CD14-positive monocyte (primary cell): ENCODE measurements at regions not wholly inside any gene's neighbourhood (a gene's known extent, or its start where the extent isn't known, plus 50 kb on each side); places are given as distances from the start of the nearest gene placed in this dataset.

Experiments
- DNase-seq, 3 donors: peaks; one replicate each; pipeline ENCODE4 v3.0.0-alpha.2; 2011 to 2022
- H2AFZ ChIP-seq: 2 replicates; pipeline ENCODE4 v1.6.0; 2012; ENCODE audit warnings: mild to moderate bottlenecking, low read depth, low read length, inconsistent platforms; ENCODE audit not compliant: insufficient read depth, poor library complexity, severe bottlenecking
- H3K27ac ChIP-seq, 2 donors: 1 replicate in 1 of 2; 2 replicates in 1 of 2; pipeline ENCODE4 v1.5.1; 2012 to 2013; ENCODE audit warnings: low read length in 2 of 2, control low read depth in 1 of 2, inconsistent platforms in 1 of 2, low read depth in 1 of 2, mild to moderate bottlenecking in 1 of 2
- H3K27me3 ChIP-seq, 2 donors: one replicate each; pipeline versions ENCODE4 v1.6.0 to v1.6.1; 2011 to 2013; ENCODE audit warnings: low read length in 2 of 2; ENCODE audit not compliant: control insufficient read depth in 2 of 2, insufficient read depth in 2 of 2
- H3K36me3 ChIP-seq, 2 donors: replicated peaks in 1 of 2; 1 replicate in 1 of 2; 2 replicates in 1 of 2; pipeline versions ENCODE4 v1.5.1 to v1.6.1; 2012 to 2013; ENCODE audit warnings: low read length in 2 of 2, control low read depth in 1 of 2, inconsistent platforms in 1 of 2, mild to moderate bottlenecking in 1 of 2; ENCODE audit not compliant: insufficient read depth in 2 of 2, control insufficient read depth in 1 of 2
- H3K4me1 ChIP-seq, 2 donors: 1 replicate in 1 of 2; 2 replicates in 1 of 2; pipeline versions ENCODE4 v1.5.1 to v1.6.1; 2012 to 2013; ENCODE audit warnings: low read length in 2 of 2, control low read depth in 1 of 2, inconsistent platforms in 1 of 2, mild to moderate bottlenecking in 1 of 2, moderate library complexity in 1 of 2; ENCODE audit not compliant: insufficient read depth in 2 of 2, control insufficient read depth in 1 of 2
- H3K4me2 ChIP-seq: replicated peaks from 2 replicates; pipeline ENCODE3; 2012; ENCODE audit warnings: low read length, moderate library complexity, mild to moderate bottlenecking; ENCODE audit not compliant: poor library complexity, severe bottlenecking; ENCODE audit errors: extremely low read depth
- H3K4me3 ChIP-seq, 3 experiments: fragments of 200-600 bp in 1 of 3; sonication (generic) in 1 of 3; replicated peaks in 1 of 3; 1 replicate in 2 of 3; 2 replicates in 1 of 3; pipeline ENCODE4 v1.5.1; 2011 to 2013; ENCODE audit warnings: low read length in 3 of 3, mild to moderate bottlenecking in 3 of 3, control low read depth in 2 of 3, low read depth in 2 of 3, inconsistent platforms in 1 of 3, moderate library complexity in 1 of 3
- H3K79me2 ChIP-seq: 2 replicates; pipeline ENCODE4 v1.6.0; 2012; ENCODE audit warnings: mild to moderate bottlenecking, control low read depth, inconsistent platforms, low read length, moderate library complexity; ENCODE audit not compliant: insufficient read depth
- H3K9ac ChIP-seq: 2 replicates; pipeline ENCODE4 v1.6.0; 2017; ENCODE audit warnings: low read length, mild to moderate bottlenecking; ENCODE audit not compliant: insufficient read depth, poor library complexity, severe bottlenecking
- H3K9me3 ChIP-seq, 2 donors: replicated peaks in 1 of 2; 1 replicate in 1 of 2; 2 replicates in 1 of 2; pipeline versions ENCODE4 v1.5.1 to v1.6.1; 2012 to 2013; ENCODE audit warnings: low read length in 2 of 2, control low read depth in 1 of 2; ENCODE audit not compliant: control insufficient read depth in 1 of 2, insufficient read depth in 1 of 2
- H4K20me1 ChIP-seq: 2 replicates; pipeline ENCODE4 v1.6.0; 2012; ENCODE audit warnings: mild to moderate bottlenecking, low read length, control low read depth, moderate library complexity; ENCODE audit not compliant: insufficient read depth
- H3K27ac Mint-ChIP-seq, 7 donors: one replicate each; pipeline ENCODE4 v1.8.0; 2020; ENCODE audit warnings: mild to moderate bottlenecking in 7 of 7, mixed read lengths in 7 of 7, moderate library complexity in 6 of 7, inconsistent platforms in 2 of 7
- H3K27me3 Mint-ChIP-seq, 3 donors: one replicate each; pipeline ENCODE4 v1.8.0; 2021 to 2022; ENCODE audit warnings: low read depth in 3 of 3, mild to moderate bottlenecking in 3 of 3, mixed read lengths in 3 of 3, moderate library complexity in 3 of 3, inconsistent platforms in 1 of 3
- H3K36me3 Mint-ChIP-seq, 2 donors: one replicate each; pipeline ENCODE4 v1.8.0; 2020; ENCODE audit warnings: mixed read lengths in 2 of 2, inconsistent platforms in 1 of 2, mild to moderate bottlenecking in 1 of 2
- H3K4me1 Mint-ChIP-seq: one replicate; pipeline ENCODE4 v1.8.0; 2020; ENCODE audit warnings: mild to moderate bottlenecking, mixed read lengths
- H3K4me3 Mint-ChIP-seq, 2 donors: one replicate each; pipeline ENCODE4 v1.8.0; 2020; ENCODE audit warnings: mild to moderate bottlenecking in 2 of 2, mixed read lengths in 2 of 2, moderate library complexity in 1 of 2
- H3K9me3 Mint-ChIP-seq, 7 donors: one replicate each; pipeline ENCODE4 v1.8.0; 2020 to 2022; ENCODE audit warnings: mixed read lengths in 7 of 7, mild to moderate bottlenecking in 6 of 7, moderate library complexity in 6 of 7, inconsistent platforms in 2 of 7
- CTCF ChIP-seq: fragments of 200-600 bp; IDR thresholded peaks from one replicate; pipeline ENCODE4 v1.8.0; 2022; ENCODE audit warnings: antibody characterized with exemption, mild to moderate bottlenecking
- WGBS: methylation state at CpG from one replicate; pipeline ENCODE4 v1.1.5; 2013; ENCODE audit warnings: missing lambda C conversion rate; ENCODE audit not compliant: insufficient coverage; 5-methylcytosine and 5-hydroxymethylcytosine counted together
- intact Hi-C, 2 donors: fragments of 100-400 bp; cut with micrococcal nuclease; formaldehyde crosslinking; loops; one replicate each; pipeline versions ENCODE4 v1.15.0 to v1.15.1; 2023

- Histone ChIP-seq H4K20me1 (no peaks in the 10 kb centered on the region), H3K4me3 (no peak overlapping the region), H3K9ac (no peak overlapping the region), H2AFZ (no peak overlapping the region), H3K79me2 (no peaks in the 10 kb centered on the region), H3K4me1 (no peaks in the 10 kb centered on the region), H3K4me2 (no peak overlapping the region), H3K27ac (no peak overlapping the region), H3K27me3 (no peaks in the 10 kb centered on the region), H3K9me3 (no peaks in the 10 kb centered on the region), H3K36me3 (no peaks in the 10 kb centered on the region)
- Mint-ChIP-seq H3K4me1 (no peaks in the 10 kb centered on the region), H3K27ac (no peak overlapping the region), H3K9me3 (peaks cover 0 to 15% (median 1%) of the 10 kb centered on the region in 7 donors), H3K27me3 (no peaks in the 10 kb centered on the region), H3K4me3 (no peak overlapping the region), H3K36me3 (no peaks in the 10 kb centered on the region)
- whole genome bisulfite sequencing = 67% methylated on average over 1 of the region's 2 CpGs
- TF ChIP-seq CTCF = no peak
- intact Hi-C loops = no loop called here
- DNase-seq = no peak
Measured at GRCh38 chr18:68438983-68439382, 275.9 kb downstream of the TMX3 start.

- H3K27ac Mint-ChIP-seq = no peak overlapping the region
- no CpG with 5 or more reads among the region's 3 CpGs for WGBS
Measured at GRCh38 chr18:68438536-68438935, 276.4 kb downstream of the TMX3 start.

More at GRCh38 chr18:68438536-68438935, 276.4 kb downstream of the TMX3 start:
- Mint-ChIP-seq H3K4me1 (no peaks in the 10 kb centered on the region), H3K36me3 (no peaks in the 10 kb centered on the region), H3K27me3 (no peaks in the 10 kb centered on the region), H3K4me3 (no peak overlapping the region), H3K9me3 (peaks cover 0 to 15% (median 1%) of the 10 kb centered on the region in 7 donors)
- no peak overlapping the region for H2AFZ ChIP-seq
- no peaks in the 10 kb centered on the region for H3K27me3 ChIP-seq
- no peak overlapping the region for H3K4me2 ChIP-seq
- no peak overlapping the region for H3K9ac ChIP-seq
- H3K36me3 ChIP-seq = no peaks in the 10 kb centered on the region
- no peaks in the 10 kb centered on the region for H4K20me1 ChIP-seq
- TF ChIP-seq CTCF = no peak
- no peaks in the 10 kb centered on the region for H3K79me2 ChIP-seq
- no peaks in the 10 kb centered on the region for H3K4me1 ChIP-seq
- no peak for DNase-seq
- intact Hi-C loops = no loop called here
- H3K9me3 ChIP-seq = no peaks in the 10 kb centered on the region
- H3K27ac ChIP-seq = no peak overlapping the region
- no peak overlapping the region for H3K4me3 ChIP-seq
